ENCODE measurements at regions not wholly inside any gene's neighbourhood (a gene's known extent, or its start where the extent isn't known, plus 50 kb on each side); places are given as distances from the start of the nearest gene placed in this dataset.
"Not testable (repeated sequence)": the region's sequence is repeated elsewhere in the genome, so short reads cannot be mapped to it uniquely, and the experiment has no call there.

DNA sequence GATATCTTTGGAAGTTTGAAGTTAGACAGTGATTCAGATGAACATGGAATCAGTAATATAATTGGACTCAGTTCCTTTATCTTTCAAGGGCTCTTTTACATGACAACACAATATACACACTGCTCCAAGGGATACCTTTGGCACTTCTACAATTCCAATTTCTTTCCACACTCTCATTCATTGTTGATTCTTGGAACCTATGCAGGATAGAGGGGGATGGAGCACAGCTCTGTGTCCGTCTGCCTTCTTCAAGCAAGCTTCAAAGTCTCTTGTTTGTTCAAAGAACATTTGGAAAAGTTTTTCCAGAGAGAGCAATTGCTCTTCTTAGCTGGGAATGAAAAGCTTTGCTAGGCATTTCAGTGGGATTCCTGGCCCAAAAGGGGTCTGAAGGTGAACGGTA, 276.2 kb upstream of the ZEB2 start:
- DNase-seq: no peak

DNA sequence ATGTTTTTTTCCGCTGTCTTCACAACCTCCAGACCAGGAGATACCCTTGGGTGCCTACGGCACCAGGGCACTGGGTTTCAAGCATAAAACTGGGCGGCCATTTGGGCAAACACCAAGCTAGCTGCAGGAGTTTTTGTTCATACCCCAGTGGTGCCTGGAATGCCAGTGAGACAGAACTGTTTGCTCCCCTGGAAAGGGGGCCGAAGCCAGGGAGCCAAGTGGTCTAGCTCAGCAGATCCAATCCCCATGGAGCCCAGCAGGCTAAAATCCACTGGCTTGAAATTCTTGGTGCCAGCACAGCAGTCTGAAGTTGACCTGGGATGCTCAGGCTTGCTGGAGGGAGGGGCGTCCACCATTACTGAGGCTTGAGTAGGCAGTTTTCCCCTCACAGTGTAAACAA, 265.3 kb upstream of the ZEB2 start:
- DNase-seq: no peak

DNA sequence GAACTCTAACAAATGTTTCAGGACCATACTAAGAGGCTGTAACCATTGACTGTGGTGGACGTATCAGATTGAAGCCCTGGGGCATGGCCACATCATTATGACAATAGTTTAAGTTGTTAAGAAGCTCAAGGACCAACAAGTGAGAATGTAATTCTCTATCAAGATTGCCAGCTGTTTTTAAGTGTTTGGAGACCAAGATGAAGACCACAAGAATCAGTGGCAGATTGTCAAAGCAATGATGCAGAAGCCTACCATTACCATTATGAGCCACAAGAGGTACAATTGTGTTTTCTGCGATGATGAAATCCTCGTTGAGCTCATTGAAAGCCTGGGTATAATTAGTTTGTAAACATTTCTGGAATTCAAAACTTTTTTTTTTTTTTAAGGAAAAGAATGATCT, 261.1 kb upstream of the ZEB2 start:
- peak; percentile 44 for DNase-seq

DNA sequence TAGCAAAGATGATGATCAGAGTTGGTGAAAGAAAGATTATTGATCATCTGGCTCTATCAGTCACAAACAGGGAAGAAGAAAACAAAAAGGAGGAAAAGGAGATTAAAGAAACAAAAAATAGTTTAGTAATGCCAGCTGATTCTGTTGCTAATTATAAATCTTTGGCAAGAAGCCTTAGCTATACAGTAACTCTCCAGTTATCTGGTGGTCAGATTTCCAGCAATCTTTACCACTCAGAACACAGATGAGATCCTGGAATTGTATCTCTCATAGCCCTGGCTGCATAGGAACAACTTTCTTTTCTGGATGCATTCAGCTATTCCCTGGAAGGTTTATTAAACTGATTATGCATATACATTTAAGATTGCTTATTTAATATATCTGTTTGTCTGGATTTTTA, 256.8 kb upstream of the ZEB2 start:
- peak; percentile 64 for DNase-seq

DNA sequence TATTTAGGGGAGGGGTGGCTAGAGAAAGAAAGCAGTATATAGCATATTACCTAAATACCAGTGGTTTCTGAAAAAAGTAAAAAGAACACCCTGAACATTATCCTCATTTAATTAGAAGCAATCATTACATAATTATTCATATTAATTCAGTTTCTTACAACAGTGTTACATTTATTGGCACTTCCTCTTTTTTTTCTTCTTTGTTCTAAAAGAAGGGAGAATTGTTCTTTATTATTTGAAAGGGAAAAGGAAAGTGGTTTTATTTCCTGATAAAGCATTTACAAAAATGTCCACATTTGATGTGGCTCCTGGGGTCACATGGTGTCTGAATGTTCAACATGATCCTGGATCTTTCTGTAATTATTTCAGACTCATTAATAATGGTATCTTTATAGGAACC, 254.9 kb upstream of the ZEB2 start:
- DNase-seq: no peak

DNA sequence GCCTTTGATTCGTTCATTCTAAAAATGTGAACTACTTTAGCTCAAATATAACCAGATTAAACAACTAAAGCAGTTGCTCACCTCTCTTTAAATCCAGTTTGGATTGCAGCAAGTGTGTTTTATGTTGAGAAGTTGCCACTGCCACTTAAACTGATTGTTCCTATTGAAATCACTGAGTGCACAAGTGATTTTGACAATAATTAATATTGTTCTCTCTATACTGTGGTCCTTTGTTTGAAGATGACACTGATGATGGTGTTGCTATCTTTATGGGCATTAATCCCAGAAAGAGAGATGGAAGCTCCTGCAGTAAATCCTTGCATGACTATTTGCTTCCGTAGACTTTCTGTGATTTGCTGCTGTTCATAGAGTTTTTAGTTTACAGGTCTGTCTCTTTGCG, 251.4 kb upstream of the ZEB2 start:
- no peak for DNase-seq

DNA sequence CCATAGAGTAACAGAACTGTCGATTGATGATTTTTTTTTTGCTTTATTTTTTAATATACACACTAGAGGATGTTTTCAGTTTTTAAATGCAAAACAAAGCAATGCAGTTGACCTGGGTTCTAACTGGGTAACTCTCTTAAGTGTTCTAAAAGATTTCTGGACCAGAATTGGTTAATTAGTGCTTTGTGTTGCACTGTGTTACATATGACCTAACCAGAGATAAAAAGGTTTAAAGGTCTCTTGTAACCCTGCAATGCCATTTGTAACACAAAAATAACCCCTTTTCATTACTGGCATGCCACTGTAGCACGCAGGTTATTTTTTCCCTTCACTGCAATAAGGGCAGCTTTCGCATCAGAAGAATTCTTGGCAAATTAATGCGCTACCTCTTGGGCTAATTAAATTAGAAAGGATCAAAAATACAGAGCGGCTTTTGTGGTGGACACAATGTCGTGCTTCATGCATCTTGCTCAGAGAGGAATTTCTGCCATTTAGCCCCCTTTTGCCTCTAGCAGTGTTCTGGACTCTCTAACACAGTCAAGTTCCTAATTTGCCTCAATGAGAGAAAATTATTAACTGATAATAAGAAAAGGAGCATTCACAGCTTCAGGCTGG, 250.8 kb upstream of the ZEB2 start:
- no peak for DNase-seq

DNA sequence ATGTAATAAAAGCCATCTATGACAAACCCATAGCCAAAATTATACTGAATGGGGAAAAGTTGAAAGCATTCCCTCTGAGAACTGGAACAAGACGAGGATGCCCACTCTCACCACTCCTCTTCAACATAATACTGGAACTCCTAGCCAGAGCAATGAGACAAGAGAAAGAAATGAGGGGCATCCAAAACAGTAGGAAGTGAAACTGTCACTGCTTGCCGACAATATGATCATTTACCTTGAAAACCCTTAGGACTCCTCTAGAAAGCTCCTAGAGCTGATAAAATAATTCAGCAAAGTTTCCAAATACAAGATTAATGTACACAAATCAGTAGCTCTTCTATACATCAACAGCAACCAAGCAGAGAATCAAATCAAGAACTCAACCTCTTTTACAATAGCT, 241.0 kb upstream of the ZEB2 start:
- not testable (repeated sequence) for DNase-seq

DNA sequence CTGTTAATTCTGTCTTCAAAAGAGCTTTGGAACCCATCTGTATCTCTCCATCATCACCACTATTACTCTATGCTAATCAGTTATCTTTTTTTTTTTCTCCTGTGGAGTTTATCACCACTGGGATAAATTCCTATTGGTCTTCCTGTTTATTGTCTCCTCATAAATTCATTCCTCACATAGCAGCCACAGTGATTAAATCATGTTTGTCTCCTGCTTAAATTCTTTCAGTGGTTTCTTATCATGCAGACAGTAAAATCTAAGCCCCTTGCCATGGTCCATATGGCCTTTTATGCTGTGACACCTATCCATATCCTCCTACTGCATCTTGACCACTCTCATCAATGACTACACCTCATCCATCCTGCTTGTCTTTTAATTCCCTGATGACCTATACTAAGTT, 239.8 kb upstream of the ZEB2 start:
- DNase-seq: peak; percentile 25

DNA sequence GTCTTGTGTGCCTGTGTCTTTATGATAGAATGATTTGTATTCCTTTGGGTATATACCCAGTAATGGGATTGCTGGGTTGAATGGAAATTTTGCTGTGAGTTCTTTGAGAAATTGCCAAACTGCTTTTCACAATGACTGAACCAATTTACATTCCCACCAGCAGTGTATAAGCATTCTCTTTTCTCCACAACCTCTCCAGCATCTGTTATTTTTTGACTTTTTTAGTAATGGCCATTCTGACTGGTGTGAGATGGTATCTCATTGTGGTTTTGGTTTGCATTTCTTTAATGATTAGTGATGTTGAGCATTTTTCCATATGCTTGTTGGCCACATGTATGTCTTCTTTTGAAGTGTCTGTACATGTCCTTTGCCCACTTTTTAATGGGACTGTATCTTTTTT, 238.3 kb upstream of the ZEB2 start:
- peak; percentile 52 for DNase-seq

DNA sequence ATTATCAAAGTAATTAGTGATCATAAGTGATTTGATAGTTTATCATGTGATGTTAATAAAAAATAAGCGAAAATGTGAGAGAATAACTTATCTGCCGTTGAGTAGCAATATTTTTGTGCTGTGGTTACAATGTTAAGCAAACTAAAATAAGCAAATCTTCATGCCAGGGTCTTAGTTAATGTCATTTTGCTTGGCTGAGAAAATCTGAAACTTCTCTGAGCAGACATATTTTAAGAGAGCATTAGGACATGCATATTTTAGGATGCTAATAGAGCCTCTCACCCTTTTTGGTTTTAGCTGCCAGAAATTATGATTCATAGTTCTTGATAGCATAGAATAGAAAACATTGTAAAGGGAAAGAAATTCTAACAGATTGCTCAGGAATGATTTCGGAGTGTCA, 233.5 kb upstream of the ZEB2 start:
- DNase-seq: peak; percentile 5

DNA sequence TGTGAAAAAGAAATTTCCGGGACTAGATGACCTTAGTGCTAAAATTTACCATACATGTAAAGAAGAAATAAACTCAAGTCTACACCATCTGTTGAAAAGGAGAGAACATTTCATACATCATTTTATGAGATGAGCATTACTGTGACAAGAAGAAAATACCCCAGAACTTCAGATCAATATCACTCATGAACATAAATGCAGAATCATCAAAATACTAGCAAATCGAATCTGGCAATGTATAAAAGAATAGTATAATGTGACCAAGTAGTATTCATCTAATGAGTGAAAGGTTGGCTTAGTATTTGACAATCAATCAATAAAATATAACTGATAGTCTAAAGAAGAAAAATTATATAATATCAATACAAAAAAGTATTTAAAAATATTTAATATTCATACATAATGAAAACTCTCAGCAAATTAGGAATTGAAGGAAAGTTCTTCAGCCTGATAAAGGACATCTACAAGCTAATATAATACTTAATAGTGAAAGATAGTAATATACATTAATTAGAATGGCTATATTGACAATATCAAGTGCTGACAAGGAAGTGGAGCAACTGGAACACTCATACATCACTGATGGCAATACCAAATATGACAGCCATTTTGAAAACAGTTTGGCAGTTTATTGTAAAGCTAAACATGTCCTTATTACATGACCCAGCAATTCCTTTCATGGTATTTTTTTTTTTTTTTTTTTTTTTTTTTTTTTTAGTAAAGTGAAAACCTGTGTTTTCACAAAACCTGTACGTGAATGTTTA, 231.4 kb upstream of the ZEB2 start:
- DNase-seq: no peak

DNA sequence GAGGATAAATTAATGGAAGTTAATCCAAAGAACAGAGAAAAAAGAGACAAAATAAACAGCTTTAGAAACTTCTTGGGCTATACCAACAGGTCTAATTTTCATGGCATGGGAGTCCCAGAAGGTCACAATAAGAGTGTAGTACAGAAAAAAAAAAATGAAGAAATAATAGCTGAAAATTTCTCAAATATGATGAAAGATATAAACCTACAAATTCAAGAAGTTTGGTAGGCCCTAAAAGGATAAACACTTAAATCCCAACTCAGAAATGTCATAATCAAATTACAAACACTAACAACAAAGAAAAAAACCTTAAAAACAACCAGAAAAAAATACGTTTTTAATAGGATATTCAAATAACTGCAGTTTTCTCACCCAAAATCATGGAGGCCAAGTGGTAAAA, 229.3 kb upstream of the ZEB2 start:
- no peak for DNase-seq

DNA sequence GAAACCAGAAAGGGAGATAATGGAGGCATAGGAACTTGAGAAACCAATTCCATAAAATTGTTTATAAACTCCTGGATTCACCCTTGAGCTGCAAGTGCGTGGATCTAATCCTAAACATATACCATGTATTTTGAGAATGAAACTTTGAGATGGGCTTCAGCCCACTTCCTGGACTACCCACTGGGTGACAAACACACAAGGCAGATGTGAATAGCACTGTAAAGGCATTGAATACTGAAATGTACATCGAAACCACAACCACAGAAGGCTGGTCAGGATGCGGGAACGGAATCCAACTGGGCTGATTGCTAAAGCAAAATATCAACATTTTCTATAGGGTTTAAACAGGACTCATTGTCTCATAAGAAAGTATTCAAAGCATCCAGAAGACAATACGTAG, 228.5 kb upstream of the ZEB2 start:
- no peak for DNase-seq

DNA sequence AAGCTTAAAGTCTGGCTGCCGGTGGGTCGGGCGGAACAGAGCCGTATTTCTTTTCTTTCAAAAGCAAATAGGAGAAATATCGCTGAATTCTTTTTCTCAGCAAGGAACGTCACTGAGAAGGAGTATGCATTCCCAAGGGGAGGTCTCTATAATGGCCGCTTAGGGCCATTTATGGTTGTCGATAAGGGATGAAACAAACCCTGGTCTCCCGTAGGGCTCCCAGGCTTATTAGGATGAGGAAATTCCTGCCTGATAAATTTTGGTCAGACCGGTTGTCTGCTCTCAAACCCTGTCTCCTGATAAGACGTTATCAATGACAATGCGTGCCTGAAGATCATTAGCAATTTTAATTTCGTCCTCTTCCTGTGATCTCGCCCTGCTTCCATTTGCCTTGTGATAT, 227.7 kb upstream of the ZEB2 start:
- no peak for DNase-seq

DNA sequence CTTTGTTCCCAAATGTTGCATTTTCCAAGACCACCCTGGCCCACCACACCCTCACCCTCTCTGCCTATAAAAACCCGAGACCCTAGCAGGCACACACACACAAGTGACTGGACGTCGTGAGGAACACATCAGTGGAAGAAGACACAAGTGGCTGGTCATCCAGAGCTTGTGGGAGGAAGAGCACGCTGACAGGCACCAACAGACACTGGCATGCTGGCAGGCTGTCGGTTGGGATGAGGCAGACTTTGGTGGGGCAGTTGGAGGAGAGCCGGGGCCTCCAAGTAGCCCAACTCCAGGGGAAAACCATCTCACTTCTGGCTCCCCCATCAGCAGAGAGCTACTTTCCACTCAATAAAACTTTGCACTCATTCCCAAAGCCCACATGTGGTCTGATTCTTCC, 225.5 kb upstream of the ZEB2 start:
- DNase-seq: no peak

DNA sequence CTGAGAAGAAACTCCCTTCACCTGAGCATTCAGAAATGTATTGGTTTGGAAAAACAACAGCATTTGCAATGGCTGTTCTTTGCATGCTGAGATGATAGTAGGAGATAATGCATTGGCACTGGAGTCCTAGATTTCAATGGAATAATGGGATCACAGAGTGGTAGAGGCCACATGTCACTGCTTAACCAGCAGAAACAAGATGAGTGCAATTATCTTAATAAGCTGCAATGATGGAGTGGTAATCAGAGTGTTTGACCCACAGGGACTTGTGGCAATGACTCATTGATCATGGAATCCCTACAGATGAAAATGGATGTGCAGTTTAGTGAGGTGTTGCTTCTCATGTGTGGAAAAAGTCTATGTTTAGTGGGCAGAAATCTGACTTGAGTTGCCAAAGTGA, 218.8 kb upstream of the ZEB2 start:
- peak; percentile 3 for DNase-seq

DNA sequence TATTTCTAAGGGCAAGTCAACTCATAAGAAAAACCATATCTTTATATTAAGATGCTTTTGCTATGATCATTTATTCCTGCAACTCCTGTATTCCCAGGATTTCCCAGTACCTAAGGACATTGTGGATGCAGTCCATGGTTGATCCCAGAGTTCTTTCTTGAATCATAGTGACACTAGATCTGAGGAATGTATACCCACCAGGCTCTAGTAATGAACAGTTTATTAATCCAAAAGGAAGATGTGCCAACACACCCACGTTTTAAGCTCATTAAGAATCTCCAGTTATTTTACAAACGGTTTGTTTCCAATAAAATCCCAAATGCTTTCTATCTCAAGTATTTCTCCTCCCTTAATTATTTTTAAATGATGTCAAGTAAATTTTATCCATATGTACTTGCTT, 210.8 kb upstream of the ZEB2 start:
- DNase-seq: peak; percentile 3

DNA sequence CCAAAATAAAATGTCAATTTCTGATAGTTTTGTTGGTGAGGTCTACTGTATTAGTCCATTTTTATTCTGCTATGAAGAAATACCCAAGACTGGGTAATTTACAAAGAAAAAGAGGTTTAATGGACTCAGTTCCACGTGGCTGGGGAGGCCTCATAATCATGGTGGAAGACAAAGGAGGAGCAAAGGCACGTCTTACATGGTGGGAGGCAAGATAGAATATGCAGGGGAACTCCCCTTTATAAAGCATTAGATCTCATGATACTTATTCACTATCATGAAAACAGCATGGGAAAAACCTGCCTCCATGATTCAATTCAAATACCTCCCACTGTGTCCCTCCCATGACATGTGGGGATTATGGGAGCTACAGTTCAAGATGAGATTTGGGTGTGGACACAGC, 204.5 kb upstream of the ZEB2 start:
- DNase-seq: not testable (repeated sequence)

DNA sequence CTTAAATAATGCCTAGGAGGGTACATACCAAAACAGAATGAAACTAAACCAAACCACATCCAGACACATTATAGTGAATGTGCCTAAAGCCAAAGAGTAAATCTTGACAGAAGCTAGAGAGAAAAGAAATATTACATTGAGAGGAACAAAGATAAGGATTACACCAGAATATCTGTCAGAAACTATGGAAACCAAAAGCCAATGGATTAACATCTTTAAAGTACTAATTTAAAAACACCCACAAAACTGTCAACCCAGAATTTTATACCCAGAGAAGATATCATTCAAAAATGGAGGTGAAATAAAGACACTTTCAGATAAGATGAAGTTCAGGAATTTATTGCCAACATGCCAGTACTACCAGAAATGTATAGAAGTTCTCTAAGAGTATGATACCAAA, 198.5 kb upstream of the ZEB2 start:
- no peak for DNase-seq

DNA sequence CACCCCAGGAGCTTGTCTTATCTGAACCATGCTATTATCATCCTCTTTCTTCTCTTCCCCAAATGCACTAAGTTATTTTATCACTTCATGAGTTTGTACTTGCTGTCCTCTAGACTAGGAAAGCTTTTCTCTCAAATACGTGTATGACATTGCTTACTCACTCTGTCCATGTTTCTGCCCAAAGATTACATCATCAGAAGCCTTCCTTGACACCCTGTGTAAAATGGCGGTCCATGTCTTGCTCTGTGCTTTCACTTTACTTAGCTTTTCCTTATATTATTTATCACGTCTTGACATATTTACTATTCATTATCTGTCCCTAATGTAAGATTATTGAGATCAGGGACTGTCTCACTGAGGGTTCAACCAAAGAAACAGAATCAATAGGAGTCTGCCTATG, 196.1 kb upstream of the ZEB2 start:
- DNase-seq: no peak

DNA sequence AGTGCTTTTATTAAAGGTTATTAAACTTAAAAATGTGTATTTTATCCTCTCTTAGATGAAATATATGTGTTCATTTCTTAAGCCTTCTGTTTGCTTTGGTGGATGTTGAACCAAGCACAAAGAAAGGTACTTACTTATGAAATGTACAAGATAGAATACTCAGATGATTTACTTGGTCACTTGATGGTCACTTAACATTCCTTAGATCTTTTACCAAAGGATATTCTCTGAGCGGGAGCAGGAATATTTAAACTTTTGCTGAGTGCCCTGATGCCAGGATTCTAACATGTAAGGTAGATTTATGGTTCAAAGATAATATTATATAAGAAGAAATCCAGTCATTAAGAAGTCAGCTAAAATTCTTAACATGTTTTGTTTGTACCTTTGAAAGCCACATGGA, 193.5 kb upstream of the ZEB2 start:
- no peak for DNase-seq

DNA sequence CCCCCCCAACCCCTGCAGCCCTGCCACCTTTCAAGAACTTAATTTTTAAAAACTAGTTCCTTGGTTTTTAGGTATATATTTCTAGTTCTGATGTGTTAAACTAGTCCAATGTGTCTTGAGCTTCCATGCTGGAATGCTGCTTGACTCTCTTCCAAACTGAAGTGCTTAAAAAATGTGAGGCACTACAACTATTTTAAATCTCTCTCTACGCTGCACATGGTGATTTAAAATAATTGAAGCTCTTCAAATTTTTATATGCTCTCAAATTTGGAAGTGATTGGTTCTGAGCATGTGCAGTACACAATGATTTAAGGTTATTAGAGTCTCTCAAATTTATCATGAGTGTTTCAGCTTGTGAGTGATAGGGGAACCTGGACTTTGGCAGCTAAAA, 192.6 kb upstream of the ZEB2 start:
- DNase-seq: peak; percentile 53

DNA sequence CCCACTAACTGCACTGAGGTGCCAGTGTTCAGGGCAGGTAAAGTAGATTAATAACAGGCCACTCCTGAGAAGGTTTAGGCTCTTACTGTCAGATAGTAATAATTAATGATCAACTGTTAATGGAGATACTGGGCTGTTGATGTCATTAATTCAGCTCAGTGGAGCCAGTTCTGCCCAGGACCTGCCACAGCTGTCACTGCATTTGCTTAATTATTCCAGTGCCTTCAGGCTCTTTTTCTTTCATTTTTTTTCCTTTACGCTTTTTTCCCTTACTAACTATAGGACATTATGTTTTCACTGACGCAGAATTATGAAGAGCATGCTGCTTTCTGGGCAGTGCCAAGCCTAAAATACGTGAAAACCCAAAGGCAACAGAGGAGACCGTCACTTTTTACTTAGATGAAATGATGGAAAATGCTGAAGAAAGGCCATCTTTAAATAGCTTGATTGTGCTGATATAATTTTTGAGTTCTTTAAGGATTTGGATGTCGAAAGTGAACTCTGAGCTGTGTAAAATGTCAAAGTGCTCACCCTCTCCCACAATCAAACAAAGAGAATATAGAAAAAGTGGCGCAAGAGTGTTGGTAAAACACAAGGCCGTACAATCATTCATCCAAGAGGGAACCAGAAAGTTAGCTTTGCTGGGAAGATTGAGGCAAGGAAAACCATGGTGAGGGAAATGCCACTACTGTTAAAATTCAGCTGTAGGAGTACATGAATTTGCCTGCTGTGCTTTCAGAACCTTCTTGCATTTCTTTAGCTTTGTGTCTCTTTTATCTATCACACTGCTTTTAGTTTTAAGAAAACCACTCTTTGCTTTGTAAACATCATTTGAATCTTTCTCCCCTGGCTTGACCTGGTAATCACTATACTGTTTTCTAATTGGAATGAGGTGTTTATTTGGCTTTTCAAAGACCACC, 192.0 kb upstream of the ZEB2 start:
- DNase-seq: no peak
